Fibroblast of lung (primary cell): ENCODE measurements at regions not wholly inside any gene's neighbourhood (a gene's known extent, or its start where the extent isn't known, plus 50 kb on each side); places are given as distances from the start of the nearest gene placed in this dataset.
"Not testable (repeated sequence)": the region's sequence is repeated elsewhere in the genome, so short reads cannot be mapped to it uniquely, and the experiment has no call there.

ENCODE experiments used
- EZH2 ChIP-seq: IDR thresholded peaks from 2 replicates; pipeline ENCODE4 v1.5.1; 2012; ENCODE audit warnings: low read length, control low read depth, mild to moderate bottlenecking; ENCODE audit errors: missing control alignments
- TF ChIP-seq, protein P1 (sequence below), 2 donors: IDR thresholded peaks in 1 of 2; conservative IDR thresholded peaks in 1 of 2; 1 replicate in 1 of 2; 2 replicates in 1 of 2; pipeline ENCODE4 v1.5.1; 2011 to 2012; ENCODE audit warnings: low read length in 2 of 2, control low read depth in 1 of 2, inconsistent platforms in 1 of 2, low read depth in 1 of 2, mild to moderate bottlenecking in 1 of 2

- TF ChIP-seq, protein P1, sequence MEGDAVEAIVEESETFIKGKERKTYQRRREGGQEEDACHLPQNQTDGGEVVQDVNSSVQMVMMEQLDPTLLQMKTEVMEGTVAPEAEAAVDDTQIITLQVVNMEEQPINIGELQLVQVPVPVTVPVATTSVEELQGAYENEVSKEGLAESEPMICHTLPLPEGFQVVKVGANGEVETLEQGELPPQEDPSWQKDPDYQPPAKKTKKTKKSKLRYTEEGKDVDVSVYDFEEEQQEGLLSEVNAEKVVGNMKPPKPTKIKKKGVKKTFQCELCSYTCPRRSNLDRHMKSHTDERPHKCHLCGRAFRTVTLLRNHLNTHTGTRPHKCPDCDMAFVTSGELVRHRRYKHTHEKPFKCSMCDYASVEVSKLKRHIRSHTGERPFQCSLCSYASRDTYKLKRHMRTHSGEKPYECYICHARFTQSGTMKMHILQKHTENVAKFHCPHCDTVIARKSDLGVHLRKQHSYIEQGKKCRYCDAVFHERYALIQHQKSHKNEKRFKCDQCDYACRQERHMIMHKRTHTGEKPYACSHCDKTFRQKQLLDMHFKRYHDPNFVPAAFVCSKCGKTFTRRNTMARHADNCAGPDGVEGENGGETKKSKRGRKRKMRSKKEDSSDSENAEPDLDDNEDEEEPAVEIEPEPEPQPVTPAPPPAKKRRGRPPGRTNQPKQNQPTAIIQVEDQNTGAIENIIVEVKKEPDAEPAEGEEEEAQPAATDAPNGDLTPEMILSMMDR (conservative IDR thresholded peaks at IDR 0.05 in 1 of 2, IDR thresholded peaks at IDR 0.05 in 1 of 2; ENCODE audit: low read depth in 1 of 2, low read length in 2 of 2) = not testable (repeated sequence)
- not testable (repeated sequence) for TF ChIP-seq EZH2
Measured at GRCh38 chr20:47978428-47979120, 193.3 kb upstream of the SULF2 start.
